Endothelial cell of umbilical vein (primary cell): ENCODE measurements at regions not wholly inside any gene's neighbourhood (a gene's known extent, or its start where the extent isn't known, plus 50 kb on each side); places are given as distances from the start of the nearest gene placed in this dataset.

Experiments
- EZH2 ChIP-seq: IDR thresholded peaks from 2 replicates; pipeline ENCODE4 v1.6.1; 2012; ENCODE audit warnings: borderline replicate concordance, low read depth, mild to moderate bottlenecking, moderate library complexity, low read length, inconsistent platforms; ENCODE audit not compliant: severe bottlenecking
- TF ChIP-seq, protein P1 (sequence below), 2 donors: IDR thresholded peaks; 1 replicate in 1 of 2; 2 replicates in 1 of 2; pipeline ENCODE4 v1.5.1; 2011; ENCODE audit warnings: low read length in 2 of 2, mild to moderate bottlenecking in 2 of 2, moderate library complexity in 2 of 2, control low read depth in 1 of 2, inconsistent platforms in 1 of 2, low read depth in 1 of 2; ENCODE audit not compliant: insufficient read depth in 1 of 2; ENCODE audit errors: extremely low read depth in 1 of 2

DNA sequence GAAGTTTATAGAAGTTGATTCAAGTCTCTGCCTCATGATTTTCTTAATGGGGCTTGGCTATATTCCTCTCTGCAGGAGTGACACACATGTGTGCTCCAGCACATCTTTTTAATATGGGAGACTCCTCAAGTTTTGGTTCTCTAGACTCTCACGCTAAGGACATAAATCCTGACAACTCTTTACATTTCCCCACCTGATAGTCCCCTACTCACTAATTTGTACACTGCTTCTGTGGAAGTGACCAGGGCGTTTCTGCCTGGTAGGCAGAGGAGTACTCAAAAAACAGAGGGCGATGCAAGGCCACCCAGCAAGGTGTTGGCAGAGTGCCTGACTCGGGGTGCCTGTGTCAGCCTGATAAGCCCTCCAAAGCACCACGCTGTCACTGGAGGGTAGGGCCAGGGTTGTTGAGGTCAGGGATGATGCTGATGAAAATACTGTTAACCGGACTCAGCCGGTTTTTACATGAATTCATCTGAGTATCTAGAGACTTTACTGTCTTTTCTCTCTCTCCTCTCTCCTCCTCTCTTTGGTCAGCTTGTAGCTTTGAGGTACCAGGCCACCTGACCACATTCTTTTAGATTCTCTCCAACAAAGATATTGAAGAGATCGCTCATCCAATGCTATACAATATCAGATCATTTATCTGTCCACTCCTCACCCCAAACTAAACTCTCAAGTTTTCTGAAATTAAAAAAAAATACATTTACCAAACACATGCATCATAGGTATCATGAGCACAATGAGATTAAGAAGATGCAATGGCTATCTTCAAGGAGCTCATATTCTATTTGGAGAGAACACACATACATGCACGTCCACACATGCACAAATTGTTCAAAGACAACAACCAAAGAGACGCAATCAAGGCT, 205.2 kb downstream of the PIK3R1 start:
- TF ChIP-seq, protein P1, sequence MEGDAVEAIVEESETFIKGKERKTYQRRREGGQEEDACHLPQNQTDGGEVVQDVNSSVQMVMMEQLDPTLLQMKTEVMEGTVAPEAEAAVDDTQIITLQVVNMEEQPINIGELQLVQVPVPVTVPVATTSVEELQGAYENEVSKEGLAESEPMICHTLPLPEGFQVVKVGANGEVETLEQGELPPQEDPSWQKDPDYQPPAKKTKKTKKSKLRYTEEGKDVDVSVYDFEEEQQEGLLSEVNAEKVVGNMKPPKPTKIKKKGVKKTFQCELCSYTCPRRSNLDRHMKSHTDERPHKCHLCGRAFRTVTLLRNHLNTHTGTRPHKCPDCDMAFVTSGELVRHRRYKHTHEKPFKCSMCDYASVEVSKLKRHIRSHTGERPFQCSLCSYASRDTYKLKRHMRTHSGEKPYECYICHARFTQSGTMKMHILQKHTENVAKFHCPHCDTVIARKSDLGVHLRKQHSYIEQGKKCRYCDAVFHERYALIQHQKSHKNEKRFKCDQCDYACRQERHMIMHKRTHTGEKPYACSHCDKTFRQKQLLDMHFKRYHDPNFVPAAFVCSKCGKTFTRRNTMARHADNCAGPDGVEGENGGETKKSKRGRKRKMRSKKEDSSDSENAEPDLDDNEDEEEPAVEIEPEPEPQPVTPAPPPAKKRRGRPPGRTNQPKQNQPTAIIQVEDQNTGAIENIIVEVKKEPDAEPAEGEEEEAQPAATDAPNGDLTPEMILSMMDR (IDR thresholded peaks at IDR 0.05; ENCODE audit: extremely low read depth in 1 of 2, insufficient read depth in 1 of 2, low read depth in 1 of 2, low read length in 2 of 2): no peak
- no peak for TF ChIP-seq EZH2
